Right lobe of liver (tissue), 6 donors: ENCODE measurements at regions not wholly inside any gene's neighbourhood (a gene's known extent, or its start where the extent isn't known, plus 50 kb on each side); places are given as distances from the start of the nearest gene placed in this dataset.

Source experiments
- ATAC-seq, 4 donors: fragments of 200-7000 bp; cut with Tn5 transposase; one replicate each; pipeline ENCODE4 v1.9.1; 2020; ENCODE audit warnings: mild to moderate bottlenecking in 4 of 4, moderate library complexity in 4 of 4
- DNase-seq, 3 donors: peaks; one replicate each; pipeline ENCODE4 v3.0.0-alpha.2; 2020
- H3K27ac ChIP-seq, 3 donors: fragments of 200-600 bp; one replicate each; pipeline ENCODE4 v1.8.0; 2022
- H3K27me3 ChIP-seq, 2 donors: fragments of 200-600 bp; one replicate each; pipeline ENCODE4 v1.8.0; 2022
- H3K36me3 ChIP-seq, 4 donors: fragments of 200-600 bp; sonication (generic) in 1 of 4; one replicate each; pipeline versions ENCODE4 v1.5.1 to v1.8.0; 2017 to 2022; ENCODE audit warnings: control low read depth in 1 of 4
- H3K4me1 ChIP-seq, 4 donors: fragments of 200-600 bp; sonication (generic) in 1 of 4; one replicate each; pipeline versions ENCODE4 v1.5.1 to v1.8.0; 2017 to 2022; ENCODE audit warnings: control low read depth in 1 of 4
- H3K4me3 ChIP-seq, 3 donors: fragments of 200-600 bp; one replicate each; pipeline ENCODE4 v1.8.0; 2022
- H3K9me3 ChIP-seq, 4 donors: fragments of 200-600 bp; sonication (generic) in 1 of 4; one replicate each; pipeline versions ENCODE4 v1.5.1 to v1.8.0; 2017 to 2022; ENCODE audit warnings: control low read depth in 1 of 4
- POLR2A ChIP-seq: fragments of 450-650 bp; IDR thresholded peaks from one replicate; pipeline ENCODE4 v1.6.1; 2017; ENCODE audit warnings: antibody characterized with exemption, mild to moderate bottlenecking
- WGBS: methylation state at CpG from one replicate; pipeline ENCODE4 v1.1.6; 2018; ENCODE audit warnings: low coverage, low lambda C conversion rate; ENCODE audit not compliant: insufficient coverage; ENCODE audit errors: missing lambda C conversion rate; 5-methylcytosine and 5-hydroxymethylcytosine counted together
- intact Hi-C, 2 donors: fragments of 100-400 bp; cut with DNase I; formaldehyde crosslinking; loops; one replicate each; pipeline versions ENCODE4 v1.11.2 to v1.14.1; 2022
- TF ChIP-seq, protein P1 (sequence below), 4 donors: fragments of 200-600 bp in 3 of 4; fragments of 450-650 bp in 1 of 4; IDR thresholded peaks; one replicate each; pipeline versions ENCODE4 v1.5.1 to v1.8.0; 2016 to 2022; ENCODE audit warnings: antibody characterized with exemption in 4 of 4, mild to moderate bottlenecking in 2 of 4
- donor health status: DM: no; HTN: yes; CAD: no.
- donor health status: DM: no; HTN: no; CAD: no.
- donor health status: DM: no; HTN: no; CAD: no.
- donor health status: DM: no; HTN: yes; CAD: no.
- donor health status: DM: no; HTN: yes; CAD: no.

DNA sequence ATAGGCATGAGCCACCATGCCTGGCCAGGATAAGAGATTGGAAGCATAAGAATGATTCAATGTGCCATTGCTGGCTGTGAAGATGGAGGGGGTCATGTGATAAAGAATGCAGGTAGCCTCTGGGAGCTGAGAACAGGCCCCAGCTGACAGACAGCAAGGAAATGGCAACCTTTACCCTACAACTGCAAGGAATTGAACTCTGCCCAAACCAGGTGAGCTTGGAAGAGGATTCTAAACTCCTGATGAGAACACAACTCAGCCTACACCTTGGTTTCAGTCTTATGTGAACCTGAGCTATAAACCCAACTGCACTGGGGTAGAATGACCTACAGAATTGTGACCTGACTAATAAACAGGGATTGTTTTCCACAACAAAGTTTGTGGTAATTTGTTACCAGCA, 82.0 kb upstream of the AKIRIN2 start:
- ATAC-seq (peak in 2 of 4 donors; percentile 11 to 23), DNase-seq (no peak)
- H3K4me3 ChIP-seq: no peak overlapping the region
- H3K4me1 ChIP-seq: peaks cover 0 to 39% (median 4%) of the 10 kb centered on the region in 4 donors
- no peaks in the 10 kb centered on the region for H3K9me3 ChIP-seq
- intact Hi-C loops: no loop called here
- H3K27me3 ChIP-seq: no peaks in the 10 kb centered on the region
- TF ChIP-seq, protein P1, sequence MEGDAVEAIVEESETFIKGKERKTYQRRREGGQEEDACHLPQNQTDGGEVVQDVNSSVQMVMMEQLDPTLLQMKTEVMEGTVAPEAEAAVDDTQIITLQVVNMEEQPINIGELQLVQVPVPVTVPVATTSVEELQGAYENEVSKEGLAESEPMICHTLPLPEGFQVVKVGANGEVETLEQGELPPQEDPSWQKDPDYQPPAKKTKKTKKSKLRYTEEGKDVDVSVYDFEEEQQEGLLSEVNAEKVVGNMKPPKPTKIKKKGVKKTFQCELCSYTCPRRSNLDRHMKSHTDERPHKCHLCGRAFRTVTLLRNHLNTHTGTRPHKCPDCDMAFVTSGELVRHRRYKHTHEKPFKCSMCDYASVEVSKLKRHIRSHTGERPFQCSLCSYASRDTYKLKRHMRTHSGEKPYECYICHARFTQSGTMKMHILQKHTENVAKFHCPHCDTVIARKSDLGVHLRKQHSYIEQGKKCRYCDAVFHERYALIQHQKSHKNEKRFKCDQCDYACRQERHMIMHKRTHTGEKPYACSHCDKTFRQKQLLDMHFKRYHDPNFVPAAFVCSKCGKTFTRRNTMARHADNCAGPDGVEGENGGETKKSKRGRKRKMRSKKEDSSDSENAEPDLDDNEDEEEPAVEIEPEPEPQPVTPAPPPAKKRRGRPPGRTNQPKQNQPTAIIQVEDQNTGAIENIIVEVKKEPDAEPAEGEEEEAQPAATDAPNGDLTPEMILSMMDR (IDR thresholded peaks at IDR 0.05): no peak
- TF ChIP-seq POLR2A: no peak
- H3K27ac ChIP-seq: peak overlapping the region in 2 of 3 donors; percentile 74 to 78
- H3K36me3 ChIP-seq: no peaks in the 10 kb centered on the region

DNA sequence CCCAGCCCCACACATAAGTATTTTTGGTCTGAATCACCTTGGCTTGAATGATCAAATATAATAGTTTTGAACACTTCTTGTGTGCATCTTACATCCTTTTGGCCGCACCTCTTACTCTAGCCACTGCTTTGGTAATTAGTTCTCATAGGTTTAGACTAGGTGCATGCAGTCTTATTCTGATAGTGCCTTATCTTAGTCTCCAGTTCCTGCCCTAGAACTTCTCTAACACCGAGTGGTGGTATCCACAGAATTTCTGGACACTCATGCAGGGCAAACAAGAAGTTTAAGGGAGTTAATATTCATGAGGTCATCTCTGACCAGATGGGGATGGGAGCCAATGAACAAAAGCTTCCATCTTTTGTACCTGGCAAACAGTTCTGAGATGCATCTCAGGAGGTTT, 77.5 kb upstream of the AKIRIN2 start:
- TF ChIP-seq, protein P1 (IDR thresholded peaks at IDR 0.05): no peak
- intact Hi-C loops: no loop called here
- Histone ChIP-seq H3K9me3 (no peaks in the 10 kb centered on the region), H3K4me1 (peaks cover 0 to 8% (median 4%) of the 10 kb centered on the region in 4 donors), H3K27ac (no peak overlapping the region), H3K4me3 (no peak overlapping the region), H3K27me3 (no peaks in the 10 kb centered on the region), H3K36me3 (no peaks in the 10 kb centered on the region)
- 94% methylated on average over 2 of the region's 2 CpGs for WGBS
- DNase-seq: no peak
- no peak for ATAC-seq

DNA sequence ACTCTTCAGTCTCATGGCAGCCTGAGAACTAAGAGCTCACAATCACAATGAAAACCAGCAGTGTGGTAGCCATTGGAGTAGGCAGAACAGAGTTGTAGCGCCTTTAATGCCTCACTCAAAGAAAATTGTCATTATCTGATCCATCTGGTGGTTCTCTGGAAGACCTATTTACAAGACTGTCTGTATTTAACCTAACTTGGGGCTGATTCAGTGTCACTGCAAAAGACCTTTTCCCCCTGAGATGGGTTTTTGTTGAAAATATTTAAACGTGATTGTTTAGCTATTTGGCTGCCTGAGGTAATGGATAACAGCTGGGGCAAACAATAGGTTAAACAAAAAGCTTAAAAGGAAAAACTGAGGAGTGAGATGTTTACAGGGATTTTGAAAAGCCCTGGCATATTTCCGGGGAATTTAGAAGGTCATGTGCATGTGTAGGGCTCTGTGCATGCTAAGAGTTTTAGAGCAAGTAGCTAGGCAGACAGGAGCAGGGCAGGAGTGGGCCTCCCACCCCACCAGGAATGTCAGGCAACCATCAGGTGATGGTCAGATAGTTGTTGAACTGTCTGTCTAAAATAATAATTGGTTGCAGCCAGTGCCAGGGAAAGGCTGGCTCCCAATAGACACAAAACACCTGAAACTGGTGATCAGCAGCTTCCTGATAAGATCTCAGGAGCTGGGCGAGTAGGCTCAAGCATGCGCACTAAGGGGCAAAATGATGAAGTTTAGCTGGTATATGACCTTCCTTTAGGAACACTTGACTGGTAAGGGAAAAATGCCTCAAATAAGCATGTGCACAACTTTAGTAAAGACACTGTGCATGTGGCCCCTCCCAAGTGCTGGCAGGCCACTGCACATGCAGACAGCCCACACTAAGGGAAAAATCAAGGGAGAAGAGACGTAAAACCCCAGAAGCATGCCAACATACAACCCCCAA, 70.8 kb upstream of the AKIRIN2 start:
- no peak for TF ChIP-seq POLR2A
- TF ChIP-seq, protein P1 (IDR thresholded peaks at IDR 0.05): no peak
- peak in 3 of 4 donors; percentile 12 to 49 (median 35) for ATAC-seq
- no peak for DNase-seq
- Histone ChIP-seq H3K36me3 (no peaks in the 10 kb centered on the region), H3K27me3 (no peaks in the 10 kb centered on the region), H3K9me3 (no peaks in the 10 kb centered on the region), H3K27ac (no peak overlapping the region), H3K4me1 (peaks cover 0 to 15% (median 4%) of the 10 kb centered on the region in 4 donors), H3K4me3 (no peak overlapping the region)
- WGBS: 41% methylated on average over 6 of the region's 6 CpGs
- intact Hi-C loops: no loop called here

DNA sequence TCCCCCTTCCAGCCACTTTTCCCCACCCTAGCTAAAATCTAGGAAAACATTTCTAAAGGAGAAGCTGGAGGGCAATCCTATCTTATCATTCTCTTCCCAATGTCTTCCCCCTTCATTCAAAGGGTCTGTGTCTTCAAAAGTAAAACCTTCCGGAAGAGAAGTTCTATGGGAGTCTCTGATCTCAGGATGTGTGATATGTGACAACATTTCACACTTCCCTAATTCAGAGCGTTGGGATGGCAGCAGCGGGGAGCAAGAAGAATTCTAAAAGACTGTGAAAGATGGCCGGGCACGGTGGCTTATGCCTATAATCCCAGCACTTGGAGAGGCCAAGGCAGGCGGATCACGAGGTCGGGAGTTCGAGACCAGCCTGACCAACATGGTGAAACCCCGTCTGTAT, 65.4 kb upstream of the AKIRIN2 start:
- Histone ChIP-seq H3K27ac (no peak overlapping the region), H3K4me3 (no peak overlapping the region), H3K4me1 (peaks cover 0 to 2% (median 0%) of the 10 kb centered on the region in 4 donors), H3K9me3 (no peaks in the 10 kb centered on the region), H3K27me3 (no peaks in the 10 kb centered on the region), H3K36me3 (no peaks in the 10 kb centered on the region)
- ATAC-seq: no peak
- WGBS: 90% methylated on average over 10 of the region's 10 CpGs
- no peak for TF ChIP-seq POLR2A
- TF ChIP-seq, protein P1 (IDR thresholded peaks at IDR 0.05): no peak
- intact Hi-C loops: no loop called here
- DNase-seq: no peak
